K562 (cell line): ENCODE measurements at regions not wholly inside any gene's neighbourhood (a gene's known extent, or its start where the extent isn't known, plus 50 kb on each side); places are given as distances from the start of the nearest gene placed in this dataset.

Source experiments
- BMI1 ChIP-seq: fragments of 150-350 bp; IDR thresholded peaks from 2 replicates; pipeline ENCODE4 v1.6.1; 2014; ENCODE audit warnings: low read length
- C11orf30 ChIP-seq: fragments of 450-650 bp; IDR thresholded peaks from 2 replicates; pipeline ENCODE4 v1.6.1; 2016; ENCODE audit warnings: low read depth, mild to moderate bottlenecking
- CREB5 ChIP-seq: fragments of 250-450 bp; sonication (Bioruptor Pico); IDR thresholded peaks from 2 replicates; pipeline ENCODE4 v1.5.0; 2020; ENCODE audit warnings: mild to moderate bottlenecking
- NEUROD1 ChIP-seq: fragments of 150-350 bp; IDR thresholded peaks from 2 replicates; pipeline ENCODE4 v1.6.1; 2014; ENCODE audit warnings: borderline replicate concordance, low read length, low read depth; ENCODE audit not compliant: partially characterized antibody
- NFYB ChIP-seq: IDR thresholded peaks from 2 replicates; pipeline ENCODE4 v1.6.1; 2011; ENCODE audit warnings: mild to moderate bottlenecking, moderate library complexity; ENCODE audit not compliant: insufficient read length; ENCODE audit errors: extremely low read depth
- PYGO2 ChIP-seq: fragments of 450-650 bp; IDR thresholded peaks from 2 replicates; pipeline ENCODE4 v1.6.1; 2016; ENCODE audit warnings: mild to moderate bottlenecking, missing genetic modification characterization, moderate library complexity, missing compliant biosample characterization
- SMAD4 ChIP-seq: fragments of 250-450 bp; sonication (Bioruptor Pico); conservative IDR thresholded peaks from 2 replicates; pipeline ENCODE4 v1.8.0; 2021; ENCODE audit warnings: inconsistent platforms, mild to moderate bottlenecking, moderate library complexity
- SMARCC2 ChIP-seq: fragments of 450-650 bp; IDR thresholded peaks from 2 replicates; pipeline ENCODE4 v1.6.1; 2017; ENCODE audit warnings: antibody characterized with exemption, moderate library complexity, mild to moderate bottlenecking, low read depth
- TEAD4 ChIP-seq, 2 experiments: sonication (generic) in 1 of 2; formaldehyde crosslinking in 1 of 2; IDR thresholded peaks; 2 replicates each; pipeline versions ENCODE4 v1.6.1 to v1.8.0; 2012 to 2022; ENCODE audit warnings: borderline replicate concordance in 1 of 2, inconsistent platforms in 1 of 2, low read length in 1 of 2, mild to moderate bottlenecking in 1 of 2, missing genetic modification reagents in 1 of 2
- TSHZ1 ChIP-seq: fragments of 250-450 bp; sonication (Bioruptor Pico); IDR thresholded peaks from 2 replicates; pipeline ENCODE4 v1.4.0; 2020; ENCODE audit warnings: mild to moderate bottlenecking, moderate library complexity
- XRCC4 ChIP-seq: IDR thresholded peaks from one replicate; pipeline ENCODE4 v1.6.1; 2011; ENCODE audit not compliant: insufficient read depth, insufficient read length; ENCODE audit errors: extremely low read depth
- ZC3H8 ChIP-seq: fragments of 450-650 bp; IDR thresholded peaks from 2 replicates; pipeline ENCODE4 v1.6.1; 2017
- ZNF232 ChIP-seq: sonication (generic); formaldehyde crosslinking; IDR thresholded peaks from 2 replicates; pipeline ENCODE4 v1.8.0; 2022; ENCODE audit warnings: mild to moderate bottlenecking, missing genetic modification reagents
- ZNF316 ChIP-seq: fragments of 450-650 bp; IDR thresholded peaks from 2 replicates; pipeline ENCODE4 v1.6.1; 2016
- ZNF764 ChIP-seq: fragments of 250-450 bp; sonication (Bioruptor Pico); IDR thresholded peaks from 2 replicates; pipeline ENCODE4 v1.4.0; 2020; ENCODE audit warnings: low read depth, mild to moderate bottlenecking, moderate library complexity
- TF ChIP-seq, protein P1 (sequence below): fragments of 450-650 bp; IDR thresholded peaks from 2 replicates; pipeline ENCODE4 v1.7.1; 2018; ENCODE audit warnings: mild to moderate bottlenecking, low read depth; ENCODE audit not compliant: partially characterized antibody
- TF ChIP-seq, protein P2 (sequence below): fragments of 450-650 bp; formaldehyde crosslinking; IDR thresholded peaks from 2 replicates; pipeline ENCODE4 v1.4.0; 2020; ENCODE audit warnings: mild to moderate bottlenecking, mixed read lengths
- TF ChIP-seq, protein P3 (sequence below), 2 experiments: fragments of 450-650 bp in 1 of 2; sonication (generic) in 1 of 2; formaldehyde crosslinking; conservative IDR thresholded peaks; 2 replicates each; pipeline versions ENCODE4 v1.4.0 to v1.8.1; 2020 to 2022; ENCODE audit warnings: mild to moderate bottlenecking in 1 of 2, missing genetic modification reagents in 1 of 2

DNA sequence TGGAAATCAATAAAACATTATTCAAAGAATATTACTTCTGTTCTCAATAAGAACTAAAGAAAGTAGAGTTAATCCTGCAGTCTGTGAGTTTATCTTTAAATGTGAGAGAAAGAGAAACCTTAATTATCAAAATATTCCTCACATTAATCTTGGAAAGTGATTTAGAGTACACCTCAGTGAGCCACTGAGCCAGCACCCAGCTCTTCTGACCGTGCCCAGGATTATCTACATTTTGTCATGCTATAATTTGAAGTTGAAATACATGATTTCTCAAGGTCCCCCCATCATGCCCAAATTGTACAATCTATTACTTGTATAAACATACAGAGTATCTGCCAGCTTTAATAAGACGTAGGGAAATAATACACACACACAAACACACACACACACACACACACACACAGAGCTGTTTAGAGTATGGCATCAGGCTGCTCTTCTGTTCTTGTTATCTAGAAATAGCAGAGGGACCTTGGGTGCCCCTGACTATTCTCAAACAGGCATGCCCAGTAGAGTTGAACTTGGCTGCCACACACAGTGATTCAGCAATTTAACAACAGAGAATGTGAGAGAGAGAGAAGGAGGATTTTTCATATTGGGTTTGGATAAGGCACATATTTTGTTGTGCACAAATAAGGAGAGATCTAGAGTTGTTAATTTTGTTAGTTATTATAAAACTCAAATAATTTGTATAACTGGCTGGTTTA is 74.4 kb downstream of the P2RY1 start (continued):
- TF ChIP-seq, protein P1, sequence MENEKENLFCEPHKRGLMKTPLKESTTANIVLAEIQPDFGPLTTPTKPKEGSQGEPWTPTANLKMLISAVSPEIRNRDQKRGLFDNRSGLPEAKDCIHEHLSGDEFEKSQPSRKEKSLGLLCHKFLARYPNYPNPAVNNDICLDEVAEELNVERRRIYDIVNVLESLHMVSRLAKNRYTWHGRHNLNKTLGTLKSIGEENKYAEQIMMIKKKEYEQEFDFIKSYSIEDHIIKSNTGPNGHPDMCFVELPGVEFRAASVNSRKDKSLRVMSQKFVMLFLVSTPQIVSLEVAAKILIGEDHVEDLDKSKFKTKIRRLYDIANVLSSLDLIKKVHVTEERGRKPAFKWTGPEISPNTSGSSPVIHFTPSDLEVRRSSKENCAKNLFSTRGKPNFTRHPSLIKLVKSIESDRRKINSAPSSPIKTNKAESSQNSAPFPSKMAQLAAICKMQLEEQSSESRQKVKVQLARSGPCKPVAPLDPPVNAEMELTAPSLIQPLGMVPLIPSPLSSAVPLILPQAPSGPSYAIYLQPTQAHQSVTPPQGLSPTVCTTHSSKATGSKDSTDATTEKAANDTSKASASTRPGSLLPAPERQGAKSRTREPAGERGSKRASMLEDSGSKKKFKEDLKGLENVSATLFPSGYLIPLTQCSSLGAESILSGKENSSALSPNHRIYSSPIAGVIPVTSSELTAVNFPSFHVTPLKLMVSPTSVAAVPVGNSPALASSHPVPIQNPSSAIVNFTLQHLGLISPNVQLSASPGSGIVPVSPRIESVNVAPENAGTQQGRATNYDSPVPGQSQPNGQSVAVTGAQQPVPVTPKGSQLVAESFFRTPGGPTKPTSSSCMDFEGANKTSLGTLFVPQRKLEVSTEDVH: no peak
- no peak for TF ChIP-seq ZNF232 (CRISPR knock-in tag)
- no peak for TF ChIP-seq ZC3H8
- no peak for TF ChIP-seq CREB5
- TF ChIP-seq, protein P2, sequence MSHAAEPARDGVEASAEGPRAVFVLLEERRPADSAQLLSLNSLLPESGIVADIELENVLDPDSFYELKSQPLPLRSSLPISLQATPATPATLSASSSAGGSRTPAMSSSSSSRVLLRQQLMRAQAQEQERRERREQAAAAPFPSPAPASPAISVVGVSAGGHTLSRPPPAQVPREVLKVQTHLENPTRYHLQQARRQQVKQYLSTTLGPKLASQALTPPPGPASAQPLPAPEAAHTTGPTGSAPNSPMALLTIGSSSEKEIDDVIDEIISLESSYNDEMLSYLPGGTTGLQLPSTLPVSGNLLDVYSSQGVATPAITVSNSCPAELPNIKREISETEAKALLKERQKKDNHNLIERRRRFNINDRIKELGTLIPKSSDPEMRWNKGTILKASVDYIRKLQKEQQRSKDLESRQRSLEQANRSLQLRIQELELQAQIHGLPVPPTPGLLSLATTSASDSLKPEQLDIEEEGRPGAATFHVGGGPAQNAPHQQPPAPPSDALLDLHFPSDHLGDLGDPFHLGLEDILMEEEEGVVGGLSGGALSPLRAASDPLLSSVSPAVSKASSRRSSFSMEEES (CRISPR knock-in tag): no peak
- TF ChIP-seq, protein P3, sequence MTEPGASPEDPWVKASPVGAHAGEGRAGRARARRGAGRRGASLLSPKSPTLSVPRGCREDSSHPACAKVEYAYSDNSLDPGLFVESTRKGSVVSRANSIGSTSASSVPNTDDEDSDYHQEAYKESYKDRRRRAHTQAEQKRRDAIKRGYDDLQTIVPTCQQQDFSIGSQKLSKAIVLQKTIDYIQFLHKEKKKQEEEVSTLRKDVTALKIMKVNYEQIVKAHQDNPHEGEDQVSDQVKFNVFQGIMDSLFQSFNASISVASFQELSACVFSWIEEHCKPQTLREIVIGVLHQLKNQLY (CRISPR knock-in tag; conservative IDR thresholded peaks at IDR 0.05): no peak
- peak; percentile 34; the same call in 1 of the 2 replicates for TF ChIP-seq TEAD4 (IDR thresholded peaks at IDR 0.05; ENCODE audit: low read length)
- TF ChIP-seq TEAD4 (CRISPR knock-in tag; IDR thresholded peaks at IDR 0.05; ENCODE audit: borderline replicate concordance): no peak
- TF ChIP-seq NFYB: no peak
- TF ChIP-seq ZNF316: peak; percentile 87
- no peak for TF ChIP-seq BMI1
- no peak for TF ChIP-seq ZNF764 (CRISPR knock-in tag)
- TF ChIP-seq PYGO2: no peak
- peak; percentile 91 for TF ChIP-seq C11orf30
- TF ChIP-seq SMARCC2: no peak
- no peak for TF ChIP-seq NEUROD1
- no peak for TF ChIP-seq SMAD4 (CRISPR knock-in tag)
- TF ChIP-seq TSHZ1 (CRISPR knock-in tag): no peak
- no peak for TF ChIP-seq XRCC4
